Omental fat pad (tissue), 3 donors: ENCODE measurements at regions not wholly inside any gene's neighbourhood (a gene's known extent, or its start where the extent isn't known, plus 50 kb on each side); places are given as distances from the start of the nearest gene placed in this dataset.

Experiments
- ATAC-seq: fragments of 150-250 bp; one replicate; pipeline ENCODE4 v1.9.1; 2016; ENCODE audit warnings: mild to moderate bottlenecking, moderate library complexity; ENCODE audit not compliant: low FRiP score
- DNase-seq: peaks from one replicate; pipeline ENCODE4 v3.0.0-alpha.2; 2019; ENCODE audit warnings: low spot score
- TF ChIP-seq, protein P1 (sequence below), 3 donors: fragments of 450-650 bp; IDR thresholded peaks; one replicate each; pipeline ENCODE4 v1.5.1; 2016 to 2017; ENCODE audit warnings: antibody characterized with exemption in 3 of 3, mild to moderate bottlenecking in 3 of 3, moderate library complexity in 2 of 3

DNA sequence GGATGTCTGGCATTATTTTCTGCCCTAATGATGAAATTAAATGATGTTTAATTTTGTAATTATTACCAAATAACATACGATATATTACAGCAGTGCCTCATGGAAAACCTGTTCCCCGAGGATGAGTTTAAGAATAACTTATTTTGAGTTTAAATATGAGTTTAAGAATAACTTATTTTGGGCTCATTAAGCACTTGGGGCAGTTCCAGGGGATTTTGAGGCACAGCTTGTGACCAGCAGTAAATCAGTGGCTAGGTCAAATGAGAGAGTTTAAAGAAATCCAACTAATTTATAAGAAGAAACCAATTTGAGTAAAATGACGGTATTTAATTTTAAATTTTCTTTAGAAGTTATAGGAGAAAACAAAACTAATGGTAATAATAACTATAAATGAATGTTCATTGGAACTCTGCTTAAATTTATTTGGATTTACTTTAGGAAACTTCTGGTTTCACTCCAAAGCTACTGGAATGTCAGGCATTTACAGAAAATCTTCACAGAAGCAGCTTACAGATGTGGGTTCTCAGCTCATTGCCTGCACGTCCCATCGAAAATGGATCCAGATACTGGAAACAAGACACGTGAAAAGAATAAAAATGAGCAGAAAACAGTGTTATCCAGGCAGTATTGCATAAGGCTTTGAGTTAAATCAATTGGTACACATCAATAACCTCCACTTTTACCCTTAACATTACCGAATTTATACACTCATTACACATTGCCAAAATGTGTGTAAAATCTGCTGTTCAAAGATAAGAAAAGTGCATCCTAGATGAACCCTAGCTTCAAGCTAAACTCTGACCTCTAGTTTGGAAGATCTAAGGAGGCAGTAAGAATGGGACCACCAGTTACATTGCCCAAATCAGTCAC lies 784.5 kb upstream of the IGFBP3 start:
- TF ChIP-seq, protein P1, sequence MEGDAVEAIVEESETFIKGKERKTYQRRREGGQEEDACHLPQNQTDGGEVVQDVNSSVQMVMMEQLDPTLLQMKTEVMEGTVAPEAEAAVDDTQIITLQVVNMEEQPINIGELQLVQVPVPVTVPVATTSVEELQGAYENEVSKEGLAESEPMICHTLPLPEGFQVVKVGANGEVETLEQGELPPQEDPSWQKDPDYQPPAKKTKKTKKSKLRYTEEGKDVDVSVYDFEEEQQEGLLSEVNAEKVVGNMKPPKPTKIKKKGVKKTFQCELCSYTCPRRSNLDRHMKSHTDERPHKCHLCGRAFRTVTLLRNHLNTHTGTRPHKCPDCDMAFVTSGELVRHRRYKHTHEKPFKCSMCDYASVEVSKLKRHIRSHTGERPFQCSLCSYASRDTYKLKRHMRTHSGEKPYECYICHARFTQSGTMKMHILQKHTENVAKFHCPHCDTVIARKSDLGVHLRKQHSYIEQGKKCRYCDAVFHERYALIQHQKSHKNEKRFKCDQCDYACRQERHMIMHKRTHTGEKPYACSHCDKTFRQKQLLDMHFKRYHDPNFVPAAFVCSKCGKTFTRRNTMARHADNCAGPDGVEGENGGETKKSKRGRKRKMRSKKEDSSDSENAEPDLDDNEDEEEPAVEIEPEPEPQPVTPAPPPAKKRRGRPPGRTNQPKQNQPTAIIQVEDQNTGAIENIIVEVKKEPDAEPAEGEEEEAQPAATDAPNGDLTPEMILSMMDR (IDR thresholded peaks at IDR 0.05), result no peak
- ATAC-seq (no peak), DNase-seq (no peak)

DNA sequence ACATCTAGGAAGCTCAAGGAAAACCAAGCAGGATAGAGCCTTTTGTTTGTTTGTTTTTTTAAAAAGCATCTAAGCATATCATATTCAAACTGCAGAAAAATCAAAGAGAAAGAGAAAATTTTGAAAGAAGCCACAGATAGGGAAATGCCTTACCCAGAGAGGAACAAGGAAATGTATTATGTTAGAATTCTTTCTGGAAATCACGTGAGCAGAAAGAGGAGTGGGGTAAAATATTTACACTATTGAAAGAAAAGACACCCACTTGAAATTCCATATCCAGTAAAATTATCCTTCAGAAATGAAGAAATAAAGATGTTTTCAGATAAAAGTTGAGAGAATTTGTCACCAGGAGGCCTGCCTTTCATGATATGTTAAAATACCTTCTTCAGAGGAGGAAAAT lies 775.7 kb upstream of the IGFBP3 start:
- no peak for ATAC-seq
- no peak for DNase-seq
- TF ChIP-seq, protein P1 (IDR thresholded peaks at IDR 0.05), result no peak

DNA sequence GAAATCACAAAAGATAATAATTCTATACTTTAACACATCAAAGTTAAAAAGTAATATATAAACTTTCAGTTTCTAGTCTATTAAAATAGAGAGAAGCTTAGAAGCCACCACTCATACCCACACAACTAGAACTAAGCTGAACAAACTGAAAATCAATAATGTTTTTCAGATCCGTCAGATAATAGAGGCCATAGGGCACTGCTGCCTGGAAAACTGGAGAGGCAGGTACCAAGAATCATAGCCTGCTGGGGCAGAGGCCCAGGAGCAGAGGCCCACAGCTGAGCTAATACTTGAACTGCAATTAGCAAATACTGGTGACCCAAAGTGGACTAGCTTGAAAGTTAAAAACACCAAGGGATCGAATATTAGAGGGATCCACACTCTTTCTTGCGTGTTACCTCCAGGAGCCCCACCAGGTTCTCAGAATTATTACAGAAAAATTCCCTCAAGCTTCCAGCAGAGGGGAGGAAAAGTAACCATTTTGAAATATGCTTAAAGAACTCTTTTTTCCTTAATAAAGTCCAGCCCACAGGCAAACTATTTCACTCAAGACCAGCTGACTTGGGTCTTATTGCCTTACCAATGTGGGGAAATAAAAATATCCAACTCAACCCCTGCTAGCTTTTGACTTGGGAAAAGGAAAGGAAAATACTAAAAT lies 774.1 kb upstream of the IGFBP3 start:
- no peak for ATAC-seq
- TF ChIP-seq, protein P1 (IDR thresholded peaks at IDR 0.05), result no peak

DNA sequence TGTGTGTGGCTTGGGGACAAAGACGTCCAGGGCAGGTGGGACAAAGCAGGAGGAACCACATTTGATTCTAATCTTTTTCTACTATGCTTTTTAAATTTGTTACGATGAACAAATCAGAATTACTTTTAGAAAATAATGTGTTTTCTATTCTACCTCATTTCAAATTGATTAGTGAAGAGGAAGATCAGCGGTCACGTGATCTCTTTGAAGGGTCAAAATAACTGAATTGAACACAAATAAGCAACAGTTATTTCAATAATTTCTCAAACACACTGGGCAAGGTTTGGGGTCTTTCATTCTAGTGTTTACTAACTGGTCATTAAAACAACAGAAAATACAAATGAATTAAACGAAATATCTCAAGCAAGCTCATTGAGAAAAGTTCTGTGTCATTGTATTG lies 773.0 kb upstream of the IGFBP3 start:
- no peak for DNase-seq
- TF ChIP-seq, protein P1 (IDR thresholded peaks at IDR 0.05), result no peak
- no peak for ATAC-seq

More for the DNA sequence above, 774.1 kb upstream of the IGFBP3 start:
- no peak for DNase-seq

DNA sequence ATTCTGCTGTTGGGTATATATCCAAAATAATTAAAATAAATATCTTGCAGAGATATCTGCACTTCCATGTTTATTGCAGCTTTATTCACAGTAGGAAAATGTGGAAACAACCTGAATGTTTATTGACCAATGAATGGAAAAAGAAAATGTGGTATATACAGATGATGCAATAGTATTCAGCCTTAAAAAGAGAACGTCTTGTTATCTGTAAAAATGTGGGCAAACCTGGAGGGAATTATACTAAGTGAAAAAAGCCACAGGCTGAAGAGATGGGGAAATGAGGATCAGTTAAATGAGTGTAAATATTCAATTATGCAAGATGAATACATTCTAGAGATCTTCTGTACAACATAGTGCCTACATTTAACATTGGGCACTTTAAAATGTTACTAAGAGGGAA lies 766.1 kb upstream of the IGFBP3 start:
- TF ChIP-seq, protein P1 (IDR thresholded peaks at IDR 0.05), result no peak
- DNase-seq, result no peak
- ATAC-seq, result no peak

DNA sequence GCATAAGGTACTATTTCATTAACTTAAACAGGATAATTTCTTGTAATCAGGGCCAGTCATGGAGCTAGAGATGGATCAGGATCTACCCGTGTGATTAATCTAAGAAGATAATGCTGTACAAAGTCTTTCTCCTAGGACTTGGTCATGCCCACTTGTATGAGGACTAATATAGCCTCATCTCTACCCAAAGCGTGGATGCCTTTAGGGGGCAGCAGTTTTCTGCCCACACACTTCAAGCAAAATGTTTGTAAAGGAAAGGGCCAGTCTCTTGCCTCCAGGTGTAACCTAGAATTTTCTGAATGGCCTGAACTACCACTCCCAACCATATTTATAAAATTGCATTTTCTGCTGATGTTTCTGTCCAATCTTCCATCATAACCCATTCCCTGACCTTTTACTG lies 764.0 kb upstream of the IGFBP3 start:
- DNase-seq (no peak), ATAC-seq (no peak)
- TF ChIP-seq, protein P1 (IDR thresholded peaks at IDR 0.05), result no peak
